Stomach (tissue), 8 donors: ENCODE measurements at regions not wholly inside any gene's neighbourhood (a gene's known extent, or its start where the extent isn't known, plus 50 kb on each side); places are given as distances from the start of the nearest gene placed in this dataset.

Experiments
- DNase-seq, 2 donors: peaks; one replicate each; pipeline versions ENCODE4 v3.0.0 to v3.0.0-alpha.2; 2013 to 2019
- H3K27ac ChIP-seq, 5 donors: fragments of 200-600 bp in 4 of 5; sonication (generic) in 4 of 5; one replicate each; pipeline ENCODE4 v1.5.1; 2013 to 2019; ENCODE audit warnings: mild to moderate bottlenecking in 1 of 5, moderate library complexity in 1 of 5
- H3K27me3 ChIP-seq, 3 donors: fragments of 200-600 bp; sonication (generic); one replicate each; pipeline ENCODE4 v1.5.1; 2017 to 2019; ENCODE audit warnings: mixed run types in 1 of 3
- H3K36me3 ChIP-seq, 4 donors: fragments of 200-600 bp; sonication (generic); 1 replicate in 3 of 4; 2 replicates in 1 of 4; pipeline ENCODE4 v1.5.1; 2016 to 2019
- H3K4me1 ChIP-seq, 4 donors: fragments of 200-600 bp; sonication (generic); one replicate each; pipeline ENCODE4 v1.5.1; 2016 to 2019
- H3K4me3 ChIP-seq, 4 donors: fragments of 200-600 bp; sonication (generic) in 3 of 4; one replicate each; pipeline ENCODE4 v1.5.1; 2016 to 2019; ENCODE audit warnings: mild to moderate bottlenecking in 1 of 4
- H3K9me3 ChIP-seq, 4 donors: fragments of 200-600 bp; sonication (generic); one replicate each; pipeline ENCODE4 v1.5.1; 2016 to 2019
- CTCF ChIP-seq, 7 experiments: fragments of 450-650 bp in 4 of 7; fragments of 200-600 bp in 3 of 7; sonication (generic) in 3 of 7; IDR thresholded peaks; one replicate each; pipeline ENCODE4 v1.5.1; 2016 to 2019; ENCODE audit warnings: antibody characterized with exemption in 7 of 7, control low read depth in 2 of 7, mild to moderate bottlenecking in 1 of 7
- EP300 ChIP-seq: sonication (generic); formaldehyde crosslinking; IDR thresholded peaks from one replicate; pipeline ENCODE4 v1.6.1; 2017; ENCODE audit warnings: antibody characterized with exemption
- POLR2A ChIP-seq, 4 donors: fragments of 450-650 bp; IDR thresholded peaks; one replicate each; pipeline ENCODE4 v1.6.1; 2016; ENCODE audit warnings: antibody characterized with exemption in 4 of 4, control low read depth in 2 of 4, mild to moderate bottlenecking in 1 of 4, moderate library complexity in 1 of 4
- POLR2AphosphoS5 ChIP-seq, 3 donors: sonication (generic); formaldehyde crosslinking; IDR thresholded peaks; one replicate each; pipeline ENCODE4 v1.6.1; 2016; ENCODE audit warnings: antibody characterized with exemption in 3 of 3
- WGBS, 5 donors: extraction: QIAGEN DNeasy Blood & Tissue Kit in 3 of 5; methylation state at CpG; one replicate each; pipeline versions ENCODE4 v1.1.5 to v1.1.7; 2013 to 2018; 5-methylcytosine and 5-hydroxymethylcytosine counted together
- intact Hi-C: fragments of 100-400 bp; cut with DNase I; formaldehyde crosslinking; loops from one replicate; pipeline ENCODE4 v1.15.1; 2023; ENCODE audit warnings: low total_unique reads
- donor health status: healthy with polysubstance abuse.
- donor health status: Bipolar disorder and iron deficiency.
- donor health status: healthy.

GRCh38 chr7:145053781-145054180 is 217.9 kb upstream of the TPK1 start:
- no peak overlapping the region for H3K4me3 ChIP-seq
- intact Hi-C loops, result no loop called here
- H3K27ac ChIP-seq, result no peak overlapping the region
- DNase-seq, result no peak
- no peaks in the 10 kb centered on the region for H3K4me1 ChIP-seq
- TF ChIP-seq POLR2A (IDR thresholded peaks at IDR 0.05), result no peak
- no peak for TF ChIP-seq POLR2AphosphoS5 (IDR thresholded peaks at IDR 0.05)
- no peak for TF ChIP-seq CTCF (IDR thresholded peaks at IDR 0.05)
- no peak for TF ChIP-seq EP300
- H3K27me3 ChIP-seq, result no peaks in the 10 kb centered on the region
- WGBS, 5 donors, result 75 to 83% (median 81%) methylated on average over 5 of the region's 5 CpGs
- H3K9me3 ChIP-seq, result peaks cover 0 to 3% (median 0%) of the 10 kb centered on the region in 4 donors
- no peaks in the 10 kb centered on the region for H3K36me3 ChIP-seq

GRCh38 chr7:145050415-145050814 is 214.6 kb upstream of the TPK1 start:
- no peak for TF ChIP-seq POLR2AphosphoS5 (IDR thresholded peaks at IDR 0.05)
- H3K27me3 ChIP-seq, result no peaks in the 10 kb centered on the region
- WGBS, 5 donors, result 88 to 100% (median 91%) methylated on average over 1 of the region's 1 CpG
- no peaks in the 10 kb centered on the region for H3K4me1 ChIP-seq
- intact Hi-C loops, result no loop called here
- no peaks in the 10 kb centered on the region for H3K36me3 ChIP-seq
- DNase-seq, result no peak
- no peak overlapping the region for H3K4me3 ChIP-seq
- H3K27ac ChIP-seq, result no peak overlapping the region
- H3K9me3 ChIP-seq, result peaks cover 0 to 3% (median 0%) of the 10 kb centered on the region in 4 donors

GRCh38 chr7:145036604-145037405 is 201.0 kb upstream of the TPK1 start:
- TF ChIP-seq CTCF (IDR thresholded peaks at IDR 0.05), result peak in 5 of 7 experiments; percentile 38 to 78 (median 48)
- no peak for TF ChIP-seq POLR2AphosphoS5 (IDR thresholded peaks at IDR 0.05)
- no peak for TF ChIP-seq EP300
- Histone ChIP-seq H3K27ac (no peak overlapping the region), H3K4me3 (no peak overlapping the region), H3K27me3 (no peaks in the 10 kb centered on the region), H3K36me3 (no peaks in the 10 kb centered on the region), H3K9me3 (peaks cover 0 to 4% (median 0%) of the 10 kb centered on the region in 4 donors), H3K4me1 (peaks cover 0 to 4% (median 0%) of the 10 kb centered on the region in 4 donors)
- intact Hi-C loops, result no loop called here
- 16 to 24% (median 19%) methylated on average over 5 of the region's 5 CpGs for WGBS, 5 donors
- peak in 1 of 2 donors; percentile 66 for DNase-seq

- TF ChIP-seq POLR2A (IDR thresholded peaks at IDR 0.05) (no peak), EP300 (no peak), CTCF (IDR thresholded peaks at IDR 0.05) (no peak), POLR2AphosphoS5 (IDR thresholded peaks at IDR 0.05) (no peak)
- DNase-seq, result no peak
- intact Hi-C loops, result no loop called here
- no peaks in the 10 kb centered on the region for H3K4me1 ChIP-seq
- no peaks in the 10 kb centered on the region for H3K27me3 ChIP-seq
- no peak overlapping the region for H3K27ac ChIP-seq
- 50 to 60% (median 51%) methylated on average over 5 of the region's 5 CpGs for WGBS, 5 donors
- H3K4me3 ChIP-seq, result no peak overlapping the region
- H3K36me3 ChIP-seq, result no peaks in the 10 kb centered on the region
- H3K9me3 ChIP-seq, result peaks cover 0 to 4% (median 0%) of the 10 kb centered on the region in 4 donors
Observed at GRCh38 chr7:145031162-145031561, 195.3 kb upstream of the TPK1 start.

GRCh38 chr7:145030754-145031153 is 194.9 kb upstream of the TPK1 start:
- Histone ChIP-seq H3K4me1 (no peaks in the 10 kb centered on the region), H3K27me3 (no peaks in the 10 kb centered on the region), H3K9me3 (peaks cover 0 to 4% (median 0%) of the 10 kb centered on the region in 4 donors), H3K36me3 (no peaks in the 10 kb centered on the region), H3K27ac (no peak overlapping the region), H3K4me3 (no peak overlapping the region)
- no peak for DNase-seq
- 75 to 89% (median 85%) methylated on average over 5 of the region's 5 CpGs for WGBS, 5 donors
- intact Hi-C loops, result no loop called here
- no peak for TF ChIP-seq CTCF (IDR thresholded peaks at IDR 0.05)
- no peak for TF ChIP-seq POLR2A (IDR thresholded peaks at IDR 0.05)
- TF ChIP-seq EP300, result no peak
- TF ChIP-seq POLR2AphosphoS5 (IDR thresholded peaks at IDR 0.05), result no peak
